ENCODE measurements at regions not wholly inside any gene's neighbourhood (a gene's known extent, or its start where the extent isn't known, plus 50 kb on each side); places are given as distances from the start of the nearest gene placed in this dataset.

- no peak for TF ChIP-seq ZBTB7A (IDR thresholded peaks at IDR 0.05; ENCODE audit: low read depth)
- no peak for TF ChIP-seq MAX (IDR thresholded peaks at IDR 0.05)
- no peak for TF ChIP-seq TAF1 (IDR thresholded peaks at IDR 0.05; ENCODE audit: low read depth)
- no peak for TF ChIP-seq EGR1 (IDR thresholded peaks at IDR 0.05)
- TF ChIP-seq CEBPB (IDR thresholded peaks at IDR 0.05), result no peak
- TF ChIP-seq TCF12 (IDR thresholded peaks at IDR 0.05; ENCODE audit: low read depth), result no peak
- TF ChIP-seq EP300 (IDR thresholded peaks at IDR 0.05; ENCODE audit: borderline replicate concordance), result no peak
- no peak for TF ChIP-seq TEAD4 (IDR thresholded peaks at IDR 0.05)
- TF ChIP-seq RAD21 (IDR thresholded peaks at IDR 0.05; ENCODE audit: low read depth), result no peak
- no peak for TF ChIP-seq FOXM1 (IDR thresholded peaks at IDR 0.05; ENCODE audit: borderline replicate concordance, low read depth)
- TF ChIP-seq CREB1 (IDR thresholded peaks at IDR 0.05; ENCODE audit: low read depth), result no peak
- no peak for TF ChIP-seq YY1 (IDR thresholded peaks at IDR 0.05; ENCODE audit: low read depth)
- TF ChIP-seq NFIC (IDR thresholded peaks at IDR 0.05), result no peak
- no peak for TF ChIP-seq REST (IDR thresholded peaks at IDR 0.05; ENCODE audit: low read depth)
- no peak for TF ChIP-seq USF1 (IDR thresholded peaks at IDR 0.05)
Measured at GRCh38 chr16:65817799-65818198, 548.7 kb upstream of the CDH5 start.

GRCh38 chr16:65817066-65817465, 549.4 kb upstream of the CDH5 start:
- TF ChIP-seq YY1 (IDR thresholded peaks at IDR 0.05; ENCODE audit: low read depth), result no peak

- TF ChIP-seq FOXM1 (IDR thresholded peaks at IDR 0.05; ENCODE audit: borderline replicate concordance, low read depth) (no peak), TAF1 (IDR thresholded peaks at IDR 0.05; ENCODE audit: low read depth) (no peak), ZBTB7A (IDR thresholded peaks at IDR 0.05; ENCODE audit: low read depth) (no peak), YY1 (IDR thresholded peaks at IDR 0.05; ENCODE audit: low read depth) (no peak), TCF12 (IDR thresholded peaks at IDR 0.05; ENCODE audit: low read depth) (no peak), NFIC (IDR thresholded peaks at IDR 0.05) (no peak), REST (IDR thresholded peaks at IDR 0.05; ENCODE audit: low read depth) (no peak), EP300 (IDR thresholded peaks at IDR 0.05; ENCODE audit: borderline replicate concordance) (no peak), RAD21 (IDR thresholded peaks at IDR 0.05; ENCODE audit: low read depth) (no peak), EGR1 (IDR thresholded peaks at IDR 0.05) (no peak)
Measured at GRCh38 chr16:65816556-65816955, 549.9 kb upstream of the CDH5 start.

GRCh38 chr16:65815707-65816106, 550.8 kb upstream of the CDH5 start:
- TF ChIP-seq YY1 (IDR thresholded peaks at IDR 0.05; ENCODE audit: low read depth) (no peak), MAX (IDR thresholded peaks at IDR 0.05) (no peak), NFIC (IDR thresholded peaks at IDR 0.05) (no peak), USF1 (IDR thresholded peaks at IDR 0.05) (no peak), FOXM1 (IDR thresholded peaks at IDR 0.05; ENCODE audit: borderline replicate concordance, low read depth) (no peak), TEAD4 (IDR thresholded peaks at IDR 0.05) (no peak), CEBPB (IDR thresholded peaks at IDR 0.05) (no peak), CREB1 (IDR thresholded peaks at IDR 0.05; ENCODE audit: low read depth) (no peak)

- no peak for TF ChIP-seq YY1 (IDR thresholded peaks at IDR 0.05; ENCODE audit: low read depth)
- TF ChIP-seq NFIC (IDR thresholded peaks at IDR 0.05), result no peak
Measured at GRCh38 chr16:65809627-65810026, 556.9 kb upstream of the CDH5 start.

GRCh38 chr16:65808790-65809189, 557.7 kb upstream of the CDH5 start:
- no peak for TF ChIP-seq RAD21 (IDR thresholded peaks at IDR 0.05; ENCODE audit: low read depth)
- no peak for TF ChIP-seq USF1 (IDR thresholded peaks at IDR 0.05)
- no peak for TF ChIP-seq REST (IDR thresholded peaks at IDR 0.05; ENCODE audit: low read depth)
- no peak for TF ChIP-seq NFIC (IDR thresholded peaks at IDR 0.05)
- no peak for TF ChIP-seq CREB1 (IDR thresholded peaks at IDR 0.05; ENCODE audit: low read depth)
- TF ChIP-seq FOXM1 (IDR thresholded peaks at IDR 0.05; ENCODE audit: borderline replicate concordance, low read depth), result no peak
- no peak for TF ChIP-seq ZBTB7A (IDR thresholded peaks at IDR 0.05; ENCODE audit: low read depth)
- no peak for TF ChIP-seq EGR1 (IDR thresholded peaks at IDR 0.05)
- TF ChIP-seq TAF1 (IDR thresholded peaks at IDR 0.05; ENCODE audit: low read depth), result no peak
- TF ChIP-seq TEAD4 (IDR thresholded peaks at IDR 0.05), result no peak
- no peak for TF ChIP-seq YY1 (IDR thresholded peaks at IDR 0.05; ENCODE audit: low read depth)

Data from Ishikawa (cell line).